Heart left ventricle (tissue), 16 donors: ENCODE measurements at regions not wholly inside any gene's neighbourhood (a gene's known extent, or its start where the extent isn't known, plus 50 kb on each side); places are given as distances from the start of the nearest gene placed in this dataset.

ENCODE experiments used
- ATAC-seq, 4 donors: fragments of 200-7000 bp; cut with Tn5 transposase; one replicate each; pipeline ENCODE4 v1.9.1; 2020 to 2022; ENCODE audit warnings: moderate library complexity in 4 of 4, mild to moderate bottlenecking in 3 of 4, moderate number of reproducible peaks in 1 of 4
- DNase-seq, 5 donors: peaks; one replicate each; pipeline ENCODE4 v3.0.0-alpha.2; 2020
- H3K27ac ChIP-seq, 12 donors: fragments of 200-600 bp; sonication (generic) in 4 of 12; one replicate each; pipeline versions ENCODE4 v1.5.0 to v1.8.0; 2016 to 2022; ENCODE audit warnings: mild to moderate bottlenecking in 2 of 12
- H3K27me3 ChIP-seq, 9 donors: fragments of 200-600 bp; sonication (generic) in 2 of 9; one replicate each; pipeline versions ENCODE4 v1.5.1 to v1.8.0; 2016 to 2022; ENCODE audit warnings: mild to moderate bottlenecking in 3 of 9
- H3K36me3 ChIP-seq, 9 donors: fragments of 200-600 bp; sonication (generic) in 2 of 9; one replicate each; pipeline versions ENCODE4 v1.5.0 to v1.8.0; 2018 to 2022; ENCODE audit warnings: mild to moderate bottlenecking in 2 of 9
- H3K4me1 ChIP-seq, 12 donors: fragments of 200-600 bp; sonication (generic) in 4 of 12; one replicate each; pipeline versions ENCODE4 v1.5.0 to v1.8.0; 2016 to 2022; ENCODE audit warnings: mild to moderate bottlenecking in 3 of 12
- H3K4me3 ChIP-seq, 12 donors: fragments of 200-600 bp; sonication (generic) in 4 of 12; one replicate each; pipeline versions ENCODE4 v1.5.0 to v1.8.0; 2017 to 2022; ENCODE audit warnings: mild to moderate bottlenecking in 9 of 12, moderate library complexity in 4 of 12
- H3K9me3 ChIP-seq, 12 donors: fragments of 200-600 bp; sonication (generic) in 4 of 12; one replicate each; pipeline versions ENCODE4 v1.5.0 to v1.8.0; 2016 to 2022; ENCODE audit warnings: mild to moderate bottlenecking in 1 of 12
- POLR2A ChIP-seq, 2 donors: fragments of 450-650 bp; IDR thresholded peaks; one replicate each; pipeline ENCODE4 v1.6.1; 2017; ENCODE audit warnings: antibody characterized with exemption in 2 of 2, mild to moderate bottlenecking in 2 of 2, moderate library complexity in 2 of 2
- WGBS, 4 donors: extraction: QIAGEN DNeasy Blood & Tissue Kit in 2 of 4; methylation state at CpG; one replicate each; pipeline versions ENCODE4 v1.1.5 to v1.1.7; 2013 to 2018; 5-methylcytosine and 5-hydroxymethylcytosine counted together
- intact Hi-C, 10 donors: fragments of 100-400 bp; cut with DNase I; formaldehyde crosslinking; loops; one replicate each; pipeline versions ENCODE4 v1.11.1 to v1.14.2; 2022
- TF ChIP-seq, protein P1 (sequence below), 12 donors: fragments of 200-600 bp; sonication (generic) in 4 of 12; IDR thresholded peaks; one replicate each; pipeline versions ENCODE4 v1.5.0 to v1.8.0; 2018 to 2022; ENCODE audit warnings: antibody characterized with exemption in 12 of 12, mild to moderate bottlenecking in 5 of 12
- donor health status: ischemic (EF 13 %, LVEDD 7.1; RV severe dilation, severe dysfunction).
- donor health status: healthy with polysubstance abuse.
- donor health status: DM: no; HTN: yes; CAD: no.
- donor health status: DM: no; HTN: no; CAD: no.
- donor health status: ischemic (EF 25% LVEDD 6.9; RV normal size, moderate dysfunction).
- donor health status: ischemic (EF 25% LVEDD 5.7; RV mildly dilated, moderate dysfunction).
- donor health status: healthy.
- donor health status: DM: yes; HTN: yes; CAD: no.
- donor health status: ischemic (EF 35%, LVEDD 5.7; RV mildly dilated, moderate dysfunction).
- donor health status: nonischemic (EF 11% LVEDD 7.7; RV severe dilation, severe dysfunction).
- donor health status: DM: yes; HTN: yes; CAD: no.
- donor health status: PGD.
- donor health status: ischemic (EF 29% LVEDD 5.4; RV normal size, mild dysfunction).
- donor health status: nonischemic (EF 23%, LVEDD 6.1; RV moderate dilation, normal function).

DNA sequence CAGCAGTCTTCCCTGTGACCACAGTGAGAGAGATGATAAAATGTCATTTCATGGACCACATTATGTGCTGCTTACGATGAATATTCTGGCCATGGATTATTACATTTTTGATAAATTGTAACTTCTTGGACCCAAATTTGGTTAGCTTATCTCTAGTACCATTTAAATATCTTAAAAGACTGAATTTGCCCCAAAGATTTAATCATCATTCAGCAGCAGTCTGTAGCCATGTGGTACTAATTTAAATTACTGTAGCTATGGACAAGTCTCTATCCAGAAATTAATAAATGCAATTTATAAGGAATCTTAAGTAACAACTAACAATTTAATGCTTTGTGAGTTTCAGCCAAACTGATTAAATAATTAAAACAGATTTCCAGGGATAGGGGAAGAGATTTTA lies 644.9 kb upstream of the FANCL start:
- 85 to 92% (median 89%) methylated on average over 1 of the region's 1 CpG for WGBS, 4 donors
- Histone ChIP-seq H3K36me3 (no peaks in the 10 kb centered on the region), H3K4me3 (no peak overlapping the region), H3K9me3 (no peaks in the 10 kb centered on the region), H3K4me1 (no peaks in the 10 kb centered on the region), H3K27ac (no peak overlapping the region), H3K27me3 (no peaks in the 10 kb centered on the region)
- intact Hi-C loops = no loop called here
- DNase-seq (no peak), ATAC-seq (no peak)
- TF ChIP-seq, protein P1, sequence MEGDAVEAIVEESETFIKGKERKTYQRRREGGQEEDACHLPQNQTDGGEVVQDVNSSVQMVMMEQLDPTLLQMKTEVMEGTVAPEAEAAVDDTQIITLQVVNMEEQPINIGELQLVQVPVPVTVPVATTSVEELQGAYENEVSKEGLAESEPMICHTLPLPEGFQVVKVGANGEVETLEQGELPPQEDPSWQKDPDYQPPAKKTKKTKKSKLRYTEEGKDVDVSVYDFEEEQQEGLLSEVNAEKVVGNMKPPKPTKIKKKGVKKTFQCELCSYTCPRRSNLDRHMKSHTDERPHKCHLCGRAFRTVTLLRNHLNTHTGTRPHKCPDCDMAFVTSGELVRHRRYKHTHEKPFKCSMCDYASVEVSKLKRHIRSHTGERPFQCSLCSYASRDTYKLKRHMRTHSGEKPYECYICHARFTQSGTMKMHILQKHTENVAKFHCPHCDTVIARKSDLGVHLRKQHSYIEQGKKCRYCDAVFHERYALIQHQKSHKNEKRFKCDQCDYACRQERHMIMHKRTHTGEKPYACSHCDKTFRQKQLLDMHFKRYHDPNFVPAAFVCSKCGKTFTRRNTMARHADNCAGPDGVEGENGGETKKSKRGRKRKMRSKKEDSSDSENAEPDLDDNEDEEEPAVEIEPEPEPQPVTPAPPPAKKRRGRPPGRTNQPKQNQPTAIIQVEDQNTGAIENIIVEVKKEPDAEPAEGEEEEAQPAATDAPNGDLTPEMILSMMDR (IDR thresholded peaks at IDR 0.05) = no peak
- no peak for TF ChIP-seq POLR2A (IDR thresholded peaks at IDR 0.05)

DNA sequence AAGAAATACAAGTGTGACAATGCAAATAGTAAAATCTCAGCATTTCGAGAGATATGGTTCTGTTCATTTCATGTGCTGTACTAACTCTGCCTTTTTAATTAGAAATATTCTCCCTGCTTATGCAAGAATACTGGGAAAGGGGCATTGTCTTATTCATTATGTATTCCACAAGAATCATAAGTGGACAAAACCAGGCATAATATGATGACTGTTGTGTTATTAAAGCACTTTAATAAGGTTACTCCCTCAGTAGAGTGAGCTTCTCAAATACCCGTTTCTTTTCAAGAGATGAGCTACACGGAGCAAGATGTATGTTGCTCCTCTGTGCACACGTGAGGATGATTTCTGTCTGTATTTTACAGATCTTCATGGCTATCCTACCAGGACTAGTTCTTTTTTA lies 638.7 kb upstream of the FANCL start:
- Histone ChIP-seq H3K27me3 (no peaks in the 10 kb centered on the region), H3K4me1 (no peaks in the 10 kb centered on the region), H3K9me3 (no peaks in the 10 kb centered on the region), H3K36me3 (no peaks in the 10 kb centered on the region), H3K4me3 (no peak overlapping the region), H3K27ac (no peak overlapping the region)
- ATAC-seq (no peak), DNase-seq (no peak)
- 80 to 86% (median 82%) methylated on average over 4 of the region's 4 CpGs for WGBS, 4 donors
- intact Hi-C loops = no loop called here
- no peak for TF ChIP-seq POLR2A (IDR thresholded peaks at IDR 0.05)
- TF ChIP-seq, protein P1 (IDR thresholded peaks at IDR 0.05) = no peak

DNA sequence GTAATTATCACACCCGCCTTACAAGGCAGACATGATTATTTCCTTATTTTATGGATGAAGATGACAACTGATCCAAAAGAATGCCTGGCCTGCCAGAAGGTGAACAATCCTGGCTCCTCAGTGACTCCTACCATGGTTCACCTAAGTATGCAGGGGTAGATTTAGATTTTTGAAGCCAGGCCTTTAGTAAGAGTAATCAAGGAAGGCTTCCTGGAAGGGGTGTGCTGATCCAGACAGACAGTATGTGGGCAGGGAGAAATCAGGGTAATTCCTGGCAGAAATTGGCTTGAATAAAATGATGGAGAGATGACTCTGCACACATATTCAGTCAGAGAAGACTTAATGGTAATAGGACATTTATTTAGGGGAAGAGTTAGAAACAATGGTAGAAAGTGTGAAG lies 637.7 kb upstream of the FANCL start:
- intact Hi-C loops = no loop called here

DNA sequence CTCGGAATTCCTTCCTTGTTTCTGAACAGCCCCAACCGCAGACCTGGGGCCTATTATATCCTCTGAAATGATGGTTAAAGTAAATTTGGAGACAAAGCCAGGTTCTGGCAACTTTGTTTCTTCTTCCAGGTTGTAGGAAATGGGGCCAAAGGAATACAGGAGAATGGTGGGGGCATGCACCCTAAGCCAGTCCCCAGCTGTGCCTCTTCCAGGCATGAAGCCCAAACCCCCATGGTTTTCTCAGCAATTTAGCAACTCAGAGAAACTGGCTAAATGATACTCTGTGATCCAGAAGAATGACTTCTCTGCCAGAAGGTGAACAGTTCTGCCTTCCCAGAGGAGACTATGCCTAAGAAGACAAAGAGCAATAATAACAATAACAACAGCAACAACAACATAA lies 635.0 kb upstream of the FANCL start:
- H3K36me3 ChIP-seq = no peaks in the 10 kb centered on the region
- WGBS, 4 donors = 78 to 95% (median 86%) methylated on average over 2 of the region's 2 CpGs
- TF ChIP-seq, protein P1 (IDR thresholded peaks at IDR 0.05) = no peak
- TF ChIP-seq POLR2A (IDR thresholded peaks at IDR 0.05) = no peak
- H3K4me1 ChIP-seq = no peaks in the 10 kb centered on the region
- DNase-seq (no peak), ATAC-seq (no peak)
- no peak overlapping the region for H3K27ac ChIP-seq
- intact Hi-C loops = no loop called here
- H3K27me3 ChIP-seq = no peaks in the 10 kb centered on the region
- no peak overlapping the region for H3K4me3 ChIP-seq
- no peaks in the 10 kb centered on the region for H3K9me3 ChIP-seq

More for the DNA sequence above, 637.7 kb upstream of the FANCL start:
- H3K4me1 ChIP-seq = no peaks in the 10 kb centered on the region
- no peaks in the 10 kb centered on the region for H3K27me3 ChIP-seq
- H3K4me3 ChIP-seq = no peak overlapping the region
- DNase-seq (no peak), ATAC-seq (no peak)
- TF ChIP-seq, protein P1 (IDR thresholded peaks at IDR 0.05) = no peak
- TF ChIP-seq POLR2A (IDR thresholded peaks at IDR 0.05) = no peak
- H3K27ac ChIP-seq = no peak overlapping the region
- no peaks in the 10 kb centered on the region for H3K9me3 ChIP-seq
- WGBS, 4 donors = 88 to 90% (median 89%) methylated on average over 1 of the region's 1 CpG
- H3K36me3 ChIP-seq = no peaks in the 10 kb centered on the region
